ENCODE measurements at regions not wholly inside any gene's neighbourhood (a gene's known extent, or its start where the extent isn't known, plus 50 kb on each side); places are given as distances from the start of the nearest gene placed in this dataset.

GRCh38 chr3:132154619-132155018 lies 119.8 kb upstream of the CPNE4 start:
- TF ChIP-seq POLR2A (IDR thresholded peaks at IDR 0.05) (no peak), CTCF (IDR thresholded peaks at IDR 0.05) (no peak)
